HG03571 (cell line): ENCODE measurements at regions not wholly inside any gene's neighbourhood (a gene's known extent, or its start where the extent isn't known, plus 50 kb on each side); places are given as distances from the start of the nearest gene placed in this dataset.

Experiments used
- ATAC-seq: cut with Tn5 transposase; IDR thresholded peaks from one replicate; pipeline ENCODE4 v1.9.1; 2021; ENCODE audit not compliant: unreplicated experiment

DNA sequence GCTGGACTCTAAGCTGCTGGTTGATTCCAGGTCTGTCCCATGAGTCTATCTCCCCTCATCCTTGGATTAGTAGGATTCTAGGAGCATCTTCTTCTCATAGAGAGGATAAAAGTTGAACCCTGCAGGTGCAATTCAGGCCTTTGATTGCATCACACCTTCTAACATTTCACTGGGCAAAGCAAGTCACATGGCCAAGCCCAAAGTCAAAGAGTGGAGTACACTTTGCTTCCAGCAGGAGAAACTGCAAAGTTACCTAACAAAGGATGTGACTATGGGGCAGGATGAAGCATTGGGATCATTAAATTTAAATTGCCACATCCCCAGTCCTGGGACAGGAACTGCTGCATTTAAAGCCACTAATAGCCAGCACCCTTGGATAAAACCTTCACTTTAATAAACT lies 51.0 kb upstream of the EGFLAM start:
- ATAC-seq = no peak

DNA sequence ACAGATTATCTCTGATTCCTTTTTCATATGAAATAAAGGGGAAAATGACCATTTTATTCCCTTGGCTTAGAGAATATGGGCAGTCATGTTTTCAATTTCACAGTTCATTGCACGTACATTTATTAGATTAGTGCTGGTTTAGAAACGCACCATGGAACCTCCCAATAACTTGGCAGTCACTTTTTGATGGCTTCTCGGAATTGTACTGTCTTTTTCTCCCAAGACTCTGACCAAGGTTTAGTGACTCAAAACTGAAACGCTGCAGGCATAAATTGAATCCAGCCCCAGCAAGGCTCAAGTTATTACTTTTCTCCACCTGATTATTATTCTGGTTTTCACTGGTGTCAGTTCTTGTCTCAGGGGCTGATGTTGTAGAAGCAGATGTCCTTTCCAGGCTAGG lies 55.6 kb upstream of the EGFLAM start:
- ATAC-seq = no peak

DNA sequence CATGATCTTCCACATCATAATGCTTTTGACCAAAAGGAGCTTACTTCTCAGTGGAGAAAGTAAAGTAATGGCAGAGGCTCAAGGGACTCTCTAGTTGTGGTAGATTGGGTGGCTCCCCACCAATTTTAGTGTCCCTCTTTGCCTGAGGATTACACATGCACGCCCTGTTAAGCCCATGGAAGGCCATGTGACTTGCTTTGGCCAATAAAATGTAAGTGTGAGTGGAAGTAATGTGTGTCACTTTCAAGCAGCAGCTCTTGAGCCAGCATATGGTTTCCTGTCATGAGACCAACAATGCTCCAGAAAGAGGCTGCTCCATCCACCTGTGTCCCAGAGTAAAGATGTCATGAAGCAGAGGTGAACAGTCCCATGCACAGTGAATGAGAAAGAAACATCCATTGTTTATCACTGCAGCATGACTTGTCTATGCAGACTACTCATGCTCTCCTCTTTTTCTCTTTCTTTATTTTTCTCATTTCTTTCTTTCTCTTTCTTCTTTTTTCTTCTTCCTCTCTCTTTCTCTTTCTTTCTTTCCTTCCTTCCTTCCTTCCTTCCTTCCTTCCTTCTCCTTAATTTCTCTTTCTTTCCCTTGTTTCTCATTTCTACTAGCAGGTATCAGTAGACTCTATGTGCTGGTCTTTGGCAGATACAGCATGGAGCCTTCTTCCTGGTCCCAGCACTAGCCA lies 57.3 kb upstream of the EGFLAM start:
- no peak for ATAC-seq

DNA sequence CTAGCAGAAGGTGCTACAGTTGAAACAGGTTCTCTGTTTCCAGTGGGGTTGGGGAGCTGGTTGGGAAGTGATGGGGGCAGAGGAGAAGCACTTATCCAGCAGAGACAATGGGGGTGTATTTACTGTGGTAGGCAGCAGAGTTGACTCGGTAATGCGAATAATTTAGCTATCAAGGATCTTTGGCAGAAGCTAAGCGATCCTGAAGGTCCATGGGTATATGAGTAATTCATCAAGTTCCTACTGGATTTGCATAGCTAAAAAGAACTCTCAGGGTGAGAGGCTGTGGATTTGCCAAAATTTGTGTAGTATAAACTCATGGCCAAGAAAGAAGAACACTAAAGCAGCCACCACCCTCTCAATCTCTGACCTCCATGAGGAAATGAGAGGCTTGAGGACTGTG lies 61.2 kb upstream of the EGFLAM start:
- ATAC-seq = no peak

DNA sequence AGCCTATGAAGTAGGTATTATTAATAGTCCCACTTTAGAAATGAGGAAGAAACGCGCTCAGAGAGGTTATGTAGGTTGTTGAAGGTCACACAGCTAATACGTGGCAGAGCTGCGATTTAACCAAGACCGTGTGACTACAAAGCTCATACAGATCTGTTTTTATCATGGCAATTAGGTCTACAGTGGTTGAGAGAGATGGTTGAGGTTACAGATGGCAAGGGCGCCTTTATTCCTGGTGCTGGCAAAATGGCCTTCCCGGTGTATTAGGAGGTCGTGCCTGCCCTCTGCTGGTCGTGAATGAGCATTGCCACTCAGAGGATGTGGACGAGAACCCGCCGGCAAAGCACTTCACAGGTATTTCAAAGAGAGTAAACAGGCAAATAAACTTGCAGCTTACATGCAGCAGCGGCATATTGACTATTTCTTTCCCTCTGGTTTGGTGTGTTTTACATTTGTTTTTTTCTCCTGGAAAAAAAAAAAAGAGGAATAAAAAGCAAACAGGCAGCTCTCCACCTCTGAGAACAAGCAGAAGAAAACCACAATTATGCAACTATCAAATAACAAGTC lies 65.3 kb upstream of the EGFLAM start:
- no peak for ATAC-seq

DNA sequence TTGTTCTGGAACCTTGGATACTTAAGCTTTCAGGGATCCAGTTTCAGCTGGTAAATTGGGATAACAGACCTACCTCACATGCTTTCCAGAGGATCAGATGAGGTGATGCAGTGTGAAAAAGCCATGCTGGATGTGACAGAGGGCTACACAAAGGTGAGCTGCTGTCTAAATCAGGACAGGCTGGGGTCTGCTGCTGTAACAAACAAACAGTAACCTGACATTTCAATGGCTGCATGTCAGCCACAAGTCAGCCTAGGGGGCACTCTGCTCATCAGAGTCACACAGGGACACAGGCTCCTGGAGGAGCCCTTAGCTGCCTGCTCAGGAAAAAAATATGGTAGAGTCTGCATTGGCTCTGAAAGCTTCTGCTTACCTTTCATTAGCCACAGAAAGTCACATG lies 66.7 kb upstream of the EGFLAM start:
- no peak for ATAC-seq

DNA sequence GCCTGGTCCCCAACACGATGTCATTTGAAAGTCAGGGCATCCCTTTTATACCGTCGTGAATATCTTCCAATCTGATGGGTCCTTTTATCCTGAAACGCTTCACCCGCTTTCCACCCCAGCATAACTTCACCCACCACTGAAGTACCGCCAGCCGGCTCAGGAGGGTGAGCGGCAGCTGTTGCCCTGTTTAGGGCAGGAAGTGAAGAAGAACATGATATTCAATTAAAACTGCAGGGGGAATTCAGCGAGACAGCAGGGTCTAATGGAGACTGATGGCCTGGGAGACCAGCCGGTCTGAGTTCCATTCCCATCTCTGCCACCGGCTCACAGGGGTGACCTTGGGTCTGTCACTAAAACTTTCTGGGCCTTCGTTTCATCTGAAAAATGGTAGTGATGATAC lies 68.2 kb upstream of the EGFLAM start:
- ATAC-seq = no peak

DNA sequence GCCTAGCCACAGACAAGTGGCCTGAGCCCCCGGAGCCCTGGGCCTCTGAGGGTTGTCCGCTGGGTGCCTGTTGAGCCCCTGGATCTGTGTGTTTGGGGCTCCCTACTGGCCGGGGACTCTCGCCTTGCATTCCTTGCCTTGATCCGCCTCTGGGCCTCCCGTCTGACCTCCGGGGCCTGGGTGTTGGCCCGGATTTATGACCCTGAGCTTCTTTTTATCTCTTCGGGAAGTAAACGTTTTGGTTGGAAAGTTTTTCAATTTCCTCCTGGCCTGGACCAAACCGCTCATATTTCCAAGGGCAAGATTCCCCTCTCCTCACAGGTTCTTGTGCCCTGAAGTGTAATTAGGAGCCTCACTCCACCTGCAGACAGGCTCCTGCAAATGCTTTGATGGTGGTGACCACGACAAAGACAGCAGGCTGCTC lies 69.3 kb upstream of the EGFLAM start:
- ATAC-seq = no peak

DNA sequence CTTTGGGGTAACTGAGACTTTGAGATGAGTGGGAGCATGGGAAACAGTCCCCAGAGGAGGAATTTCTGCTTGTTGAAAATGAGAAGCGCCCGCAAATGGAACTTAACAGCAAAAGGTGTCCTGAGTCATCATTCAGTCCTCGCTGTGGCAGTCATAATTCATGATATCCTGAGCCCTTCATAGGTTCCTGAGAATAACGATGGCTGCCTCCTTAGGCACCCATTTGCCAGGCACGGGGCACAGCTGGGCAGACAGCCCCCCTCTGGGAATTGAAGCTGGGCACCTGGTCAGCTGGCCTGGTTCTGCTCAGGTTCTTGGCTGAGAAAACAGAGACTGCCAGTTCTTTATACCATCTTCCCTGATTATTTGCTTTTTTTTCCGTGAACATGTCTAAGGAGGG lies 69.8 kb upstream of the EGFLAM start:
- ATAC-seq = no peak

DNA sequence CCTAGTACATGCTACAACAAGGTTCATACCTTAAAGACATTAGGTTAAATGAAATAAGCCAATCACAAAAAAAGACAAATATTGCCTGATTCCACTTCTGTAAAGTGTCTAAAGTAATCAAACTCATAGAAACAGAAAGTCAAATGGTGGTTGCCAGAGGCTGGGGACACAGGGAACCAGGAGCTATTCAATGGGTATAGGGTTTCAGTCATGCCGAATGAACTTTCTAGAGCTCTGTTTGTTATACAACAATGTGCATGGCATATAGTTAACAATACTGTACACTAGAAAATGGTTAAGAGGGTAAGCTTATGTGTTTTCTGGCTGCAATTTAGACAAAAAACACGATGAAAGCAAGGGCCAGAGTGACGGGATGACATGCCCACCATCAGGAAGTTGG lies 70.8 kb upstream of the EGFLAM start:
- no peak for ATAC-seq

DNA sequence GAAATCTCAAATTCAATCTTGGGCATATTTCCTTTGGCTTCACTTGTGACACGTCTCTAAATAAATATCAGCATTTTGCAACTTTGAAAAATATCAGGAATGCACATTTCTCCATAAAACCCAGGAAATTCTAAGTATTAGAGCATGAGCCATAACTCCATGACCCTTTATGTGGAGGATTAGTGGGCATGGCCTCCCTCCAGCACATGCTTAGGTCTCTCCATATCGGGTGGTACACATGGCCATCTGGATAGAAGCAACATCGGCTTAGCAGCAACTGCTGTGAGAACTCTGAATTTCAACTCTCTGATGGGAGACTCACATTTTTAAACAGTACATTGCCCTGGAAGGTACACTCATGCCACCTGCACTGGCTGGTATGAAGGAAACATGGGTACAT lies 73.7 kb upstream of the EGFLAM start:
- no peak for ATAC-seq

DNA sequence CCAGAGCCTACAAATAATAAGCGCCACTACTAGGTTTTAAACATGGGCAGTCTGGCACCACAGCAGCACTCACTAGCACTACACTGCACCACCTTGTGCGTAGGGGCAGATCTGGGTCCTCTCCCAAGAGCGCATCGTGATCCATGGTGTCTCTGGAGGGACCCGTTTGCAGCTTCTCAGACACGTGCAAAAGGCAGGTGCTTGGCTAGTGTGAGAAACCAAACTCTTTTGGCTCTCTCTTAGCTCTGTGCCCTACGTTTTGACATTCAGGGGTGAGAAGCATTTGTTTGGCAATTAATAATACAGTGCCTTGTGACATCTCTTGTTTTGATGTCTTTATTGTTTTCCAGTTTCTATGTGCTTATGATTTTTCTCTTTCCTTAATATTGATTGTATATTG lies 75.4 kb upstream of the EGFLAM start:
- no peak for ATAC-seq

DNA sequence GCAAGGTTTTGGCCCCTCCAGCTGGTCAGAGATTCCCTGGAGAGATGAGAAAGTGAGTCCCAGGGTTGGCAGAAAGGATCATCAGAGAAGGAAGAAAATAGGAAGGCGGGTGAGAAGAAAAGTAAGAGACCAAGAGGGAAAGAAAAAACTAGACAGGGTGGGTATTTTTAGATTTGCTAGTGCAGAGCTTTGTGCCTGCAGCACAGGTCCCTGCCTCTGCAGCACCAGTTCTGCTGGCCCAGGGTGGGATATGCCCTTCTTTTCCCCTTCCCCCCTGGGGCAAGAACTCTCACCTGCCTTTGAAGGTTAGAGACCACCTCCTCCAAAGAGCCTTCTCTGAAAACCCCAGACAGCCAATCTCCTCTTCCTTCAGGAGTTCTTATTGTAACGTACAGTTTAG lies 90.3 kb upstream of the EGFLAM start:
- ATAC-seq = no peak

DNA sequence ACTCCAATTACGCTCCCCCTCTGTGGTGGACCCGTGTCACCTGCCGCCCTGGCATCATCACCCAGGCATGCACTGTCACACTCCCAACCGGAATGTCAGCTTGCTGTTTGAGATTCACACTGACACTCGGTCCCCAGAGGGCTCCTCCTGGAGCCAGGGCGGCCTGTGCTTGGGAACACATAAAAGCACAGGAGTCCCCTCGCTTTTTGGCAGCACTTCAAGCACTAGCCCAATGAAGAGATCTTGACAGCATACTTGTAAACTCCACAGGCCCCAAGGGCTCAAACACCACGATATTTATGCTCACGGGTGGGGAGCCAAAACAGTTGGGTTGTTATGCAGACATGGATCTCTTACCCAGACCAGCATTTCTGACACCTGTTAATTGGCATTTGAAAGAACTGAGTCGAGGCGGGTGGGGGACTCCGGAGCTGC lies 90.8 kb upstream of the EGFLAM start:
- no peak for ATAC-seq

DNA sequence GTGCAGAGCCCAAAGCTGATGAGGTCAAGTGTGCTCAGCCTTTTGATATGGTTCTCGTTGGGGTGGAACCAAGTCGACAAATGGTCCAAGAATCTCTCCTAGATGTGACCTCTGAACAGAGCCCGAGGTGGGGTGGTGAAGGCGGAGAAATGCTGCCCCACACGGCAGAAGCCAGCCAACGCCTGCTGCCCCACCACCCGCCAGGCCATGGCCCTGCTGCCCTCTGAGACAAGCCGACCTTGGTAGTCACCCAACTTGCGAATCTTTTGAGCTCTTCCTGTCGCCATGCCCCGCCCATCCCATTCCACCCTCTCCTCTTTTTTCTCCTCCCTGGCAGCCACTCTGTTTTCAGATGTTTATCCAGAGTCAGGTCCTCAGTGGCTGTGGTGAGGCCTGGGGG lies 91.5 kb upstream of the EGFLAM start:
- ATAC-seq = no peak

DNA sequence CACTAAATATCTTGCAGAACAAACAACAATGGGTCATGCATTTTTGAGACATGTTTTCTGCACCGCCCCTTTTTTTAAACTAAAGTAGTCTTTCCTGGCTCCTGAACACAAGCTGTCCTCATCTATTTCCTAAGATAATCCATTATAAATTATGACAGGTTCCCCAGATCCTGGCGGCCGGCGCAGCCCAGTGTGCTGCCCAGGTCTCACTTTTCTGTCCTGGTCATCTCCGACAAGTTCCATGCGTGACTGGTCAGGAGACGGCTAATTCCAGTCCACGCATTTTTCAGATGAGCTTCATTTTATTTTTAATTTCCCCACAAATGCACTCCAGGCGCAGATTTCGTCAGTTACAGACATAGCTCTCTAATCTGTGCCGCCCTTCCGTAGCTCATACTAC lies 92.9 kb upstream of the EGFLAM start:
- ATAC-seq = no peak

DNA sequence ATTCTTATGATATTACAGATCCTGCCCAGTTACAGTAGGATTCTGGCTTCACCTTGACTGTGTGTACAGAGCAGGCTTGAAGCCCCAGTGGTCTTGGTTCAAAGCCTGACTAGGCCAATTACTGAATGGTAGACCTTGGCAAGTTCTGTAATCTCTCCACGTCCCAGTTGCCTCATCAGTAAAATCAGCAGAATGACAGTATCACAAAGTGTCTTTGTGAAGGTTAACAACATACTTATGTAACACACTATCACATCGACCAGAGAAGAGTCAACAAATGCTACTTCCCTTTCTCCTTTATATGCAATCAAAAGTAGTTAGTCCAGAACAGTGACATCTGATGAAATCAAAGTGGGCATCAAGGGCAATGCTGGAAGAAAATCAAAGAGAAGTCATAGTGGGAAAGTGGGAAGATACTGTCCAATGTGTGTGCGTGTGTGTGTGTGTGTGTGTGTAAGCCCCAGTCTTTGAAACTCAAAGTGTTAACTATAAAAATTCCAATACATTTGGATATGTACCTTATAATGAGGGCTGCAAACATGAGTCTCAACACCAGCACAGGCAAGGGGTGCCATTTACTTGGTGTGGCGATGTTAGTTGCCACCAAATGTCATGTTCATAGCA lies 93.5 kb upstream of the EGFLAM start:
- ATAC-seq = no peak

DNA sequence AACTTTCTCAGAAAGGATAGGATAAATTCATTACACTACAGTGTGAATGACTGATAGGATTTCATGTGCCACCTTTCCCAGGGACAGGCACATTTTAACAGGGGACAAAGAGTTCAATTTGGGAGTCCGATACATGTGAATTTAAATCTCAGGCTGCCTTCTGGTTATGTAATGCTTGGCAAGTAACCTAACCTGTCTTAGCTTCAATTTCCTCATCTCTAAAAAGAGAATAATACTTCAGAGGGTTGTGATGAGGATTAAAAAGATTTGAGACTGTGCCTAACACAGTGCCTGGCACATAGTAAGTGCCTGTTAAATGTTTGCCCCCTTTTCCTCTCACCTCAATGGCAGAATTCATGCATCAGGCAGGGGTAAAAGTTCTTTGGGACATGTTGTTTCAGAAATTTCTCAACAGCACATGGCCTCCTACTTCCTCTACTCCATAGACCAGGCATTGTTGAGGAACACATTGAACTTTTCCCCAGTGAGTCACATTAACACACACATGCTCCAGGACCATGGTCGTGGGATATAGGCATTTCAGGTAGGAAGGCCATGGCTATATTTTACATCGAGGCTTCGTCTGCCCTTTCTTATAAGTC lies 94.6 kb upstream of the EGFLAM start:
- ATAC-seq = no peak

DNA sequence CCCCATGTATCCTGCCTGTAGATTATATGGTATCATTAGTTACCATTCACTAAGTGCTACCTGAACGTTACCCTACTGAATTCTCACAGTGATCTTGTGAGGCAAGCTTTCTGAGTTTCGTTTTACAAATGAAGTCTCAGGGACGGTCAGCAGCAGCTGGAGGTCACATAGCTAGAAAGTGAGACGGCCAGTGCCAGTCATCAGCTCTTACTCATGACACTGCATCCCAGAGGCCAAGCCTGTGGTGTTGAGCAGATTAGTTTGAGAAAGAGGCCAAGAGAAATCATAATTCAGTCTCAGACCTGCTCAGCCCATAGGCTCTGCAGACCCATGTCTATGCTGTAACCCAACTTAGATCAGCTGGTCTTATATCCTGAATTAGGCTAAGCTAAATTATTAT lies 95.7 kb upstream of the EGFLAM start:
- no peak for ATAC-seq

DNA sequence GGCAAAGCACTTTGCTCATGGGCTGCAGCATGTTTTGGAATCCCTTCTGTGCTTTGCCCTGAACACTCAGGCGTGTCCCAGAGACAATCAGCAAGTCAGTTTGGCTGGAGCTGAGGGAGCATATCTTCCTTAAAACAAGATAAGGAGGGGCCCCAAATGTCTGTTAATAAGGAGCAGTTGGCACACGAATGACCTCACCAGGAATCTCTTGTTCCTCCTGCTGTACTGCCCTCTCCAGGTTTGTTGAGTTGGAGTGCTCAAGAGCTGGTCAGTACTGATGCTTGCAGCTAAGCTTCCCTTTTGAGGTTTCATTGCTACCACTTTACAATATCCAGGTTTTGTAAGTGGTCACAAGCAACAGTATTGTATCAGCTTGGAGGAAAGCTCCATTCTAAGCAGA lies 101.3 kb upstream of the EGFLAM start:
- ATAC-seq = no peak

DNA sequence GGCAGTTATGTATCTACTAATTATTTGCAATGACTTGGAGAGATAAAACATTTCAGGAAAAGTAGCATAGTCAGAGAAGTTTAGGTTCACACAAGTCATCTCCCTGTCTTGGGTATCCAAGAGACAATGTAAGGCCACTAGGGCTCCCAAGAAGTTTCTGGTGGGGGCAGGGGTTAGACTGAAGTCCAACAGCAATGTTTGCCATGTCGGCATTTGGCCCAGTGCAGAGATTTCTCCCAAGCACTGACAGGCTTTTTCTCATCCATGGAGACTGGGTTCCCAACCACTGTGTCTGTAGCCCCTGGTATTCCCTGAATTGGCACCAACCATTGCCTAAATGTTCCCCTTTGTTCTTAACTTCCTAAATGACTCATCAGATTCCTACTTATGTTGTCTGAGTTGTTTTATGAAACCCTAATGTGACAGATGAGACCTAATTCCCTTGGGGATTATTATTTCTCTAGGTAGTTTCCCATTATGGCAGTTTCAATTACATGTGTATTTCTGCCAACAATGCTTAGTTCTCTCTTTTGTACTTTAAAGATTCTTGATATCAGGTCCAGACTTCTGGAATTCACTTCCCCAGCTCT lies 103.6 kb upstream of the EGFLAM start:
- no peak for ATAC-seq

DNA sequence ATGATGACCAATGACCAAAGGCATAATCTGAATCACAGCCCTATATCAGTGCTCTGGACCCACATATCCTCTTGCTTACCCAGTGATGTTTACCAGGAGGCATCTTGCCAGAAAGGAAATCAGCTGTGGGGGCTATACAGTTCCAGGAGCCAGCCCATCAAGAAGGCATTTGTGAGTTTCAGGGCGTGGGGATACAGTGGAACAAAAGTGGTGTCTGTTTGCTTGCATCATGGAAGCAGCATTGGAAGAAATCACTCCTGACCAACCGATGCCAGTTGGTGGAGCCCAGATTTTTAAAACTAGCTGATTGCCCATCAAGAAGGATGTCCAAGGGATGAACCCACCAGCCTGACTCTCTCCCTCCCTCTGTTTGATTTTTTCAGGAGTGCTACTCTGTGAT lies 106.5 kb upstream of the EGFLAM start:
- no peak for ATAC-seq
